GM20000 (cell line): ENCODE measurements at regions not wholly inside any gene's neighbourhood (a gene's known extent, or its start where the extent isn't known, plus 50 kb on each side); places are given as distances from the start of the nearest gene placed in this dataset.

Experiments used
- DNase-seq: peaks from one replicate; pipeline ENCODE4 v3.0.0; 2012; ENCODE audit warnings: low spot score
- TF ChIP-seq, protein P1 (sequence below): IDR thresholded peaks from 2 replicates; pipeline ENCODE4 v1.5.1; 2012; ENCODE audit warnings: mild to moderate bottlenecking, control low read depth; ENCODE audit errors: extremely low read depth, missing control alignments

- no peak for DNase-seq
- TF ChIP-seq, protein P1, sequence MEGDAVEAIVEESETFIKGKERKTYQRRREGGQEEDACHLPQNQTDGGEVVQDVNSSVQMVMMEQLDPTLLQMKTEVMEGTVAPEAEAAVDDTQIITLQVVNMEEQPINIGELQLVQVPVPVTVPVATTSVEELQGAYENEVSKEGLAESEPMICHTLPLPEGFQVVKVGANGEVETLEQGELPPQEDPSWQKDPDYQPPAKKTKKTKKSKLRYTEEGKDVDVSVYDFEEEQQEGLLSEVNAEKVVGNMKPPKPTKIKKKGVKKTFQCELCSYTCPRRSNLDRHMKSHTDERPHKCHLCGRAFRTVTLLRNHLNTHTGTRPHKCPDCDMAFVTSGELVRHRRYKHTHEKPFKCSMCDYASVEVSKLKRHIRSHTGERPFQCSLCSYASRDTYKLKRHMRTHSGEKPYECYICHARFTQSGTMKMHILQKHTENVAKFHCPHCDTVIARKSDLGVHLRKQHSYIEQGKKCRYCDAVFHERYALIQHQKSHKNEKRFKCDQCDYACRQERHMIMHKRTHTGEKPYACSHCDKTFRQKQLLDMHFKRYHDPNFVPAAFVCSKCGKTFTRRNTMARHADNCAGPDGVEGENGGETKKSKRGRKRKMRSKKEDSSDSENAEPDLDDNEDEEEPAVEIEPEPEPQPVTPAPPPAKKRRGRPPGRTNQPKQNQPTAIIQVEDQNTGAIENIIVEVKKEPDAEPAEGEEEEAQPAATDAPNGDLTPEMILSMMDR: no peak
Measured at GRCh38 chr11:10641912-10642697, 51.5 kb downstream of the IRAG1 start.

- TF ChIP-seq, protein P1: no peak
- peak; percentile 68 for DNase-seq
Measured at GRCh38 chr11:10641177-10641911, 52.2 kb downstream of the IRAG1 start.

- TF ChIP-seq, protein P1: no peak
- DNase-seq: no peak
Measured at GRCh38 chr11:10640308-10640707, 53.2 kb downstream of the IRAG1 start.

GRCh38 chr11:10639350-10639749 is 54.2 kb downstream of the IRAG1 start:
- TF ChIP-seq, protein P1: no peak
- no peak for DNase-seq

- TF ChIP-seq, protein P1: no peak
- no peak for DNase-seq
Measured at GRCh38 chr11:10638316-10638925, 55.1 kb downstream of the IRAG1 start.

DNA sequence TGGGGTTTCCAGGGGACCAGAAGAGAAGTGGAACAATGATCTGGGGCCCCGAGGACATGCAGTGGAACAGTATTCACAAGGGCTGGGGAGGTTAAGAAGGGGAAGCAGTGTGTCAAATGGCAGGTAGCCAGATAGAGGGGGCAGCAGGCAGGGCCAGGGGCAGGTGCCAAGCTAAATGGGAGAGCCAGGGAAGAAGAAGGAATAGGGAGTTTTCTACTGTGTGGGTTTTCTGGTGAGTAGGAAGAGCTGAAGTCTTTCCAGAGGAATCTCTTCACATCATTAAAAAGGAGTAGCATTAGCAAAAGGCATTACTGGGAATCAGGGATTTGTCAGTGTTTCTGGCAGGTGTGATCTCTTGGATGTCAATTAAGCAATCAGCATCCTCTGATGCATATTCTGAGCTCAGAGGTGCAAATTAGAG is 55.8 kb downstream of the IRAG1 start:
- DNase-seq: no peak
- TF ChIP-seq, protein P1: no peak

GRCh38 chr11:10634407-10634806 is 59.1 kb downstream of the IRAG1 start:
- DNase-seq: no peak
- TF ChIP-seq, protein P1: no peak
